ENCODE measurements at regions not wholly inside any gene's neighbourhood (a gene's known extent, or its start where the extent isn't known, plus 50 kb on each side); places are given as distances from the start of the nearest gene placed in this dataset.
A peak's percentile ranks its signal among the peaks of the same experiment; 100 is the strongest.

- Histone ChIP-seq H3K23me2 (ENCODE audit: insufficient read length, low read depth, low read length, poor library complexity, severe bottlenecking) (no peaks in the 10 kb centered on the region), H2BK12ac (ENCODE audit: insufficient read length, low read depth, low read length) (no peak overlapping the region), H4K8ac (replicated peaks; ENCODE audit: insufficient read length, low read depth, low read length) (no peak overlapping the region), H4K91ac (ENCODE audit: insufficient read length, low read depth, low read length) (no peak overlapping the region), H3K23ac (ENCODE audit: insufficient read length, low read depth, low read length) (no peak overlapping the region), H3K14ac (ENCODE audit: insufficient read depth, low read length) (0 out of 2 replicates have a peak overlapping the region, but pooled peaks have one; percentile 13), H2BK20ac (ENCODE audit: low read depth, low read length, poor library complexity, severe bottlenecking) (no peak overlapping the region), H3K4me1 (ENCODE audit: insufficient read depth, low read length) (no peaks in the 10 kb centered on the region; the same call in 1 of the 2 replicates), H3K79me1 (ENCODE audit: insufficient read depth, low read depth, low read length, poor library complexity, severe bottlenecking) (no peaks in the 10 kb centered on the region), H3K79me2 (ENCODE audit: insufficient read depth, low read length) (no peaks in the 10 kb centered on the region), H3T11ph (ENCODE audit: low read length) (no peak overlapping the region), H3K27me3 (ENCODE audit: insufficient read depth, low read length) (no peaks in the 10 kb centered on the region; the same call in 1 of the 2 replicates), H2AFZ (ENCODE audit: low read length) (no peak overlapping the region), H4K5ac (ENCODE audit: insufficient read length, low read depth, low read length) (no peak overlapping the region), H3K4me2 (ENCODE audit: insufficient read depth, insufficient read length, low read length) (no peak overlapping the region), H3K56ac (ENCODE audit: insufficient read length, low read depth, low read length) (no peak overlapping the region), H4K20me1 (ENCODE audit: control insufficient read depth, insufficient read depth, insufficient read length) (no peaks in the 10 kb centered on the region), H3K27ac (ENCODE audit: insufficient read length, low read depth, low read length) (no peak overlapping the region), H3K9me3 (ENCODE audit: control insufficient read depth, low read depth, low read length) (no peaks in the 10 kb centered on the region), H3K18ac (ENCODE audit: insufficient read length, low read depth, low read length) (no peak overlapping the region), H3K9ac (ENCODE audit: extremely low read depth, insufficient read length, low read length) (no peak overlapping the region), H2BK5ac (ENCODE audit: insufficient read length, low read length) (no peak overlapping the region), H2AK5ac (ENCODE audit: insufficient read length, low read length) (no peak overlapping the region), H2BK15ac (ENCODE audit: low read depth, low read length) (no peak overlapping the region), H3K4ac (ENCODE audit: low read depth, low read length) (no peak overlapping the region), H2BK120ac (ENCODE audit: low read depth, low read length, poor library complexity, severe bottlenecking) (no peak overlapping the region)
- DNase-seq: no peak
- Mint-ChIP-seq H3K36me3 (ENCODE audit: insufficient read depth in 1 of 3, low read depth in 3 of 3) (peaks cover 0 to 6% (median 1%) of the 10 kb centered on the region in 3 experiments; a peak in 4 of 7 replicates), H3K9me3 (peaks cover 6 to 7% of the 10 kb centered on the region in 2 experiments; a peak in 3 of 5 replicates), H3K27me3 (ENCODE audit: low read depth) (peaks cover 8% of the 10 kb centered on the region), H3K27ac (no peak overlapping the region; a peak in 1 of 7 replicates), H3K4me3 (no peak overlapping the region), H3K4me1 (peaks cover 0 to 5% of the 10 kb centered on the region in 2 experiments; a peak in 2 of 4 replicates)
- no CpG with 5 or more reads among the region's 8 CpGs for WGBS (ENCODE audit: extremely low coverage, insufficient read length, low lambda C conversion rate)
- TF ChIP-seq CTCF (conservative IDR thresholded peaks at IDR 0.05): no peak
Measured at GRCh38 chr6:14235653-14236356, 118.2 kb downstream of the CD83 start.
